ENCODE measurements at regions not wholly inside any gene's neighbourhood (a gene's known extent, or its start where the extent isn't known, plus 50 kb on each side); places are given as distances from the start of the nearest gene placed in this dataset.

- CTCF ChIA-PET: interaction anchor here (0.6 to 3.8 kb wide), 8 partner anchors 8 to 654 kb away, joined by 3 to 17 read pairs (median 3); no protein-coding TSS in a partner anchor
- WGBS (ENCODE audit: missing lambda C conversion rate): 87% methylated on average over 10 of the region's 11 CpGs
- FAIRE-seq: no peak
- DNase-seq (ENCODE audit: low read depth in 1 of 2, low spot score in 1 of 2): no peak
- no peak for ATAC-seq
- H3K27ac ChIP-seq: no peak overlapping the region
- no peaks in the 10 kb centered on the region for H3K9me3 ChIP-seq
- no peak for TF ChIP-seq BCL3 (IDR thresholded peaks at IDR 0.05)
- no peak for TF ChIP-seq TP53 (CRISPR knock-in tag; IDR thresholded peaks at IDR 0.05)
- no peak for TF ChIP-seq SMC3 (IDR thresholded peaks at IDR 0.05)
- no peak for TF ChIP-seq CEBPB (IDR thresholded peaks at IDR 0.05)
- TF ChIP-seq ZC3H11A (IDR thresholded peaks at IDR 0.05): no peak
- TF ChIP-seq POLR2A (IDR thresholded peaks at IDR 0.05; ENCODE audit: low read length): no peak
- no peak for TF ChIP-seq RAD21 (conservative IDR thresholded peaks at IDR 0.05 in 1 of 2, IDR thresholded peaks at IDR 0.05 in 1 of 2)
- H3K4me1 ChIP-seq: no peaks in the 10 kb centered on the region
- no peak overlapping the region for H3K4me2 ChIP-seq
- POLR2A ChIA-PET: no interaction called here
- H3K4me3 ChIP-seq: no peak overlapping the region
Measured at GRCh38 chr15:69539345-69539744, 86.7 kb downstream of the RPLP1 start.

GRCh38 chr15:69540622-69541021 is 88.0 kb downstream of the RPLP1 start:
- Histone ChIP-seq H3K27ac (no peak overlapping the region), H3K4me2 (no peak overlapping the region), H3K4me1 (no peaks in the 10 kb centered on the region), H3K4me3 (no peak overlapping the region), H3K9me3 (no peaks in the 10 kb centered on the region)
- POLR2A ChIA-PET: no interaction called here
- no peak for ATAC-seq
- no peak for FAIRE-seq
- WGBS (ENCODE audit: missing lambda C conversion rate): 71% methylated on average over 8 of the region's 9 CpGs
- DNase-seq (ENCODE audit: low read depth in 1 of 2, low spot score in 1 of 2): no peak
- CTCF ChIA-PET: interaction anchor here (0.5 to 3.5 kb wide), 4 partner anchors 16 to 1573 kb away, joined by 3 to 12 read pairs (median 7); no protein-coding TSS in a partner anchor
- TF ChIP-seq RFX5 (IDR thresholded peaks at IDR 0.05): no peak
- TF ChIP-seq TP53 (CRISPR knock-in tag; IDR thresholded peaks at IDR 0.05): no peak
- no peak for TF ChIP-seq HEYL (CRISPR knock-in tag; IDR thresholded peaks at IDR 0.05)
- TF ChIP-seq ZFP36 (IDR thresholded peaks at IDR 0.05; ENCODE audit: borderline replicate concordance, partially characterized antibody): no peak
- no peak for TF ChIP-seq EP300 (IDR thresholded peaks at IDR 0.05)
- TF ChIP-seq EHF (CRISPR knock-in tag; IDR thresholded peaks at IDR 0.05): no peak
- TF ChIP-seq JUNB (IDR thresholded peaks at IDR 0.05): no peak
- TF ChIP-seq EHMT2 (IDR thresholded peaks at IDR 0.05; ENCODE audit: low read depth): no peak
- TF ChIP-seq RNF2 (IDR thresholded peaks at IDR 0.05; ENCODE audit: borderline replicate concordance, low read depth): no peak
- no peak for TF ChIP-seq NR3C1 (IDR thresholded peaks at IDR 0.05)
- TF ChIP-seq FOSB (CRISPR knock-in tag; IDR thresholded peaks at IDR 0.05): no peak
- no peak for TF ChIP-seq ELK1 (IDR thresholded peaks at IDR 0.05; ENCODE audit: low read depth, low read length)
- no peak for TF ChIP-seq FOXS1 (CRISPR knock-in tag; IDR thresholded peaks at IDR 0.05)
- TF ChIP-seq POLR2A (IDR thresholded peaks at IDR 0.05; ENCODE audit: low read length): no peak
- no peak for TF ChIP-seq BHLHE40 (IDR thresholded peaks at IDR 0.05; ENCODE audit: low read depth, low read length)
- no peak for TF ChIP-seq HMGXB4 (CRISPR knock-in tag; IDR thresholded peaks at IDR 0.05; ENCODE audit: borderline replicate concordance)
- TF ChIP-seq CHD2 (IDR thresholded peaks at IDR 0.05; ENCODE audit: low read length, partially characterized antibody): no peak
- TF ChIP-seq ZSCAN20 (CRISPR knock-in tag; IDR thresholded peaks at IDR 0.05): no peak
